ENCODE measurements at regions not wholly inside any gene's neighbourhood (a gene's known extent, or its start where the extent isn't known, plus 50 kb on each side); places are given as distances from the start of the nearest gene placed in this dataset.

- no peak for TF ChIP-seq CTCF (IDR thresholded peaks at IDR 0.05)
- TF ChIP-seq POLR2A (IDR thresholded peaks at IDR 0.05) = no peak
Observed at GRCh38 chr5:63170486-63170885, 591.9 kb downstream of the LRRC70 start.
